Testis (tissue), 2 donors: ENCODE measurements at regions not wholly inside any gene's neighbourhood (a gene's known extent, or its start where the extent isn't known, plus 50 kb on each side); places are given as distances from the start of the nearest gene placed in this dataset.

ENCODE experiments used
- POLR2A ChIP-seq: fragments of 450-650 bp; IDR thresholded peaks from one replicate; pipeline ENCODE4 v1.6.1; 2017; ENCODE audit warnings: antibody characterized with exemption, mild to moderate bottlenecking, moderate library complexity
- TF ChIP-seq, protein P1 (sequence below), 3 experiments: fragments of 450-650 bp in 2 of 3; fragments of 200-600 bp in 1 of 3; sonication (generic) in 1 of 3; IDR thresholded peaks; one replicate each; pipeline ENCODE4 v1.5.1; 2016 to 2019; ENCODE audit warnings: antibody characterized with exemption in 3 of 3, mild to moderate bottlenecking in 2 of 3, moderate library complexity in 1 of 3

DNA sequence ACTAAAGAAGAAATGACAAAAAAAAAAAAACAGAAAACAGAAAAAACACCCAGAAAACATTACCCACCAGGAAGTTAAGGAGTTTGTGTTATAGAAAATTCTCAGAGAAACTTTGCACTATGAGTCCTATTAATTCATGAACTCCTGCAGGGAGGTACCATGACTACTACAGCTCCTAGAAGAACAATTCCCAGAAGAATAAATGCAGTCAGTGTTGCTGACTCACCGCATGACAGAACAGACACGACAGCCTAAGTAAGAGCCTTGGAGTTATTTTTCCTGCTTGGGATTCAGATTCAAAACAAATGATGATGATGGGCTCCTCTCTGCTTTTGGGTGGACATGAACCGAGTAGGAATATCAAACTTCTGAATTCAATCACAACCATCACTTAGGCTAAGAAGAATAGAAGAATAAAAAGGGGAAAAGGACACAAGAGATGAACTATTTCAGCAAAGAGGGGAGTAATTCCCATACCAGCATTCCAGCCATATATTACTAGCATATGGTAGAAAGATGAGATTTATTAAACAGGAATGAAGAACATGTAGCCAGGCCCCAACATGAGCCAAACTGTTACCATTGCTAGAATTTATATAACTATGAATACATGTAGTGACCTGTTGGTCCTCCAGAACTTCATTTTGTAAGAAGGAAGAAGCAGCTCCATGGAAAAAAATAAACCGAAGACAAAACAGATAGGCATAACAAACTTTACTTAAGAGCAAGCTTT is 209.6 kb upstream of the PDE4D start:
- TF ChIP-seq, protein P1, sequence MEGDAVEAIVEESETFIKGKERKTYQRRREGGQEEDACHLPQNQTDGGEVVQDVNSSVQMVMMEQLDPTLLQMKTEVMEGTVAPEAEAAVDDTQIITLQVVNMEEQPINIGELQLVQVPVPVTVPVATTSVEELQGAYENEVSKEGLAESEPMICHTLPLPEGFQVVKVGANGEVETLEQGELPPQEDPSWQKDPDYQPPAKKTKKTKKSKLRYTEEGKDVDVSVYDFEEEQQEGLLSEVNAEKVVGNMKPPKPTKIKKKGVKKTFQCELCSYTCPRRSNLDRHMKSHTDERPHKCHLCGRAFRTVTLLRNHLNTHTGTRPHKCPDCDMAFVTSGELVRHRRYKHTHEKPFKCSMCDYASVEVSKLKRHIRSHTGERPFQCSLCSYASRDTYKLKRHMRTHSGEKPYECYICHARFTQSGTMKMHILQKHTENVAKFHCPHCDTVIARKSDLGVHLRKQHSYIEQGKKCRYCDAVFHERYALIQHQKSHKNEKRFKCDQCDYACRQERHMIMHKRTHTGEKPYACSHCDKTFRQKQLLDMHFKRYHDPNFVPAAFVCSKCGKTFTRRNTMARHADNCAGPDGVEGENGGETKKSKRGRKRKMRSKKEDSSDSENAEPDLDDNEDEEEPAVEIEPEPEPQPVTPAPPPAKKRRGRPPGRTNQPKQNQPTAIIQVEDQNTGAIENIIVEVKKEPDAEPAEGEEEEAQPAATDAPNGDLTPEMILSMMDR (IDR thresholded peaks at IDR 0.05), result no peak
- no peak for TF ChIP-seq POLR2A
